ENCODE measurements at regions not wholly inside any gene's neighbourhood (a gene's known extent, or its start where the extent isn't known, plus 50 kb on each side); places are given as distances from the start of the nearest gene placed in this dataset.
A peak's percentile ranks its signal among the peaks of the same experiment; 100 is the strongest.

DNA sequence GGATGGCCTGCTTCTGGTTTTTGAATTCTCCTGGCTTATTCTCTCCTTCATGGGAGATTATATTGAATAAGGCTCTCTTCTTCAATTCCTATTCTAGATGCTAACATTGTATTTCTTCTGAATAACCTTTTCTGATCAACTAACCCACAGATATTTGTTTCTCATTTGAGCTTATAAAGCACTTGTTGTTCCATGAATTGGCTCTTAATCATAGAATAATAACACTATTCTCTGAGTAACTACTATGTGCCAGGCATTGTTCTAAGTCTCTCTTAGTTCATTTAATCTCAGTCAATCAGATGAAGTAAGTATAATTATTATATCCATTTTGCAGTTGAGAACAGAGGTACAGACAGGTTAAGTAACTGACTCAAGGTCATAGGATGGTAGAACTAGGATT, 136.3 kb upstream of the MLIP start:
- DNase-seq = no peak

- DNase-seq = no peak
These were observed 135.2 kb upstream of the MLIP start for GRCh38 chr6:53975941-53976615.

- DNase-seq = no peak
These were observed 133.7 kb upstream of the MLIP start for GRCh38 chr6:53977551-53977950.

GRCh38 chr6:53979468-53980067, 131.7 kb upstream of the MLIP start:
- peak in 1 of 2 experiments; percentile 5 for DNase-seq

- no peak for DNase-seq
These were observed 128.7 kb upstream of the MLIP start for GRCh38 chr6:53982366-53983050.

GRCh38 chr6:53983301-53983700, 127.9 kb upstream of the MLIP start:
- DNase-seq = no peak

GRCh38 chr6:53984163-53984562, 127.1 kb upstream of the MLIP start:
- no peak for DNase-seq

DNA sequence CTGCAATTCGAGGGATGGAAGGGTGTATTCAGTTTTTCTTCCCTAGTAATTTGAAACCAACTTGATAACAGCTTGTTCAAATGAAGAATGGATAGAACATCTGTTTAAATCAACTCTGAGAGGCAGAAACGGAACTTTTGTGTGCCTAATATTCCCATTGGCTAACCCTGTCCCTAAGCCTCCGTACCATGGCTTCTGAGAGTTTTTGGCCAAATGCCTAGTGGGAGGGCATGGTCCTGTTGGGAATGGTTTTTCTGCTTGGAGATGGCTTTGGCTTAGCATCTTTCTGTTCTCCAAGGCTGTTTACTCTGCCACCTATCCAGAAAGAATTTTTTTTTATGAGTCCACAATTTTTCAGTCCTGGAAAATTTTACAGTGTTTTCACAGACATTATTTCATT, 126.7 kb upstream of the MLIP start:
- DNase-seq = no peak

- DNase-seq = no peak
These were observed 125.9 kb upstream of the MLIP start for GRCh38 chr6:53985366-53985765.

GRCh38 chr6:53986165-53986720, 125.0 kb upstream of the MLIP start:
- DNase-seq = peak; percentile 21 to 52

- DNase-seq = peak in 1 of 2 experiments; percentile 11
These were observed 124.3 kb upstream of the MLIP start for GRCh38 chr6:53986721-53987521.

DNA sequence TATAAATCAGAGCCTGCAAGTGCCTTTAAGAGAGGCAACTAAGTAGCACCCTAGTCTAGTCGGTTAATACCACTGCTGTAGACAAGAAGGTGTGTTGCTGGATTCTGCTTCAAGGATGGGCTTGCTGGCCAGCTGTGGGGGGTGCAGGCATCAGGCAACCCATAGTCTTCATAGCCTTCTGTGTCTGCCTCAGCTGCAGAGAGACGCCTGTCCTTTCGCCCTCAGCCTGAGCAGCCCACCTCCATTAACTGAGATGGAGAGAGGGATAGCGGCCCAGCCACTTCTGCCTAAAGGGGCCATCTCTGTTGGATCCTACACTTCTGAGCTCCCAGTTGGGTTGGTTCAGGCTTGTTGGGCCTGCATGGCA, 123.7 kb upstream of the MLIP start:
- DNase-seq = no peak

DNA sequence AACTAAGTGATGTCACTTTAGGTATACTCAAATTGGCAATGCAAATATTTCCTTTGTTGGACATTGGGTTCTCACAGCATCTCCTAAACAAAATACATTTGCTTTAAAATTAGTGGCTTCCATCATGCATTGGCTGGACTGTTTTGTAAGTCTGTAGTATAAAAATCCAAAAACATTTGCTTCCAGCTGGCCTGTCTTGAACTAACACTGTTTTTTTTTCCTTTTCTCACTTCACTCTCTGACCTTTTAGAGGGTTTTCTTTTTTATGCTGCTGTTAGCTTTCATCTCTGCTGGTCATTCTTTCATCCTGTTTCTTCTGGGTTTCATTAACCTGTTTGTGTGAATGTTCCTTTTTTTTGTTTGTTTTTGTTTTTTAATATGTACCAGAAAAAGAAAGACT, 121.7 kb upstream of the MLIP start:
- DNase-seq = no peak

- no peak for DNase-seq
These were observed 118.7 kb upstream of the MLIP start for GRCh38 chr6:53992522-53992921.

DNA sequence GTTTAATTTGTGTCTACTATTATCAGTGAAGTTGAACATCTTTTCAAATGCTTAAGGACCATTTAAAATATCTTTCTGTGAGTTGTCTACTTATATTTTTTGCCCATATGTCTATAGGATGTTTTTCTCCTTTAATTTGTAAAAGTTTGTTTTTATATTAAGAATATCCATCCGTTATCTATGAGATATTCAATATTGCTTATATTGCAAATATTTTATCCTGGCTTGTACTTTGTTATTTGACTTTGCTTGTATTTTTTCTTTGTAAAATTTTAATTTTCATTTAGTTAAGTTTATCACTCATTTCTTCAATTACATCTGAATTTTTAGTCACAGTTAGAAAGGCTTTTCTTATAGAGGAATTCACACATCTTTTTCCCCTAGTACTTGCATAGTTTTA, 117.0 kb upstream of the MLIP start:
- no peak for DNase-seq

DNA sequence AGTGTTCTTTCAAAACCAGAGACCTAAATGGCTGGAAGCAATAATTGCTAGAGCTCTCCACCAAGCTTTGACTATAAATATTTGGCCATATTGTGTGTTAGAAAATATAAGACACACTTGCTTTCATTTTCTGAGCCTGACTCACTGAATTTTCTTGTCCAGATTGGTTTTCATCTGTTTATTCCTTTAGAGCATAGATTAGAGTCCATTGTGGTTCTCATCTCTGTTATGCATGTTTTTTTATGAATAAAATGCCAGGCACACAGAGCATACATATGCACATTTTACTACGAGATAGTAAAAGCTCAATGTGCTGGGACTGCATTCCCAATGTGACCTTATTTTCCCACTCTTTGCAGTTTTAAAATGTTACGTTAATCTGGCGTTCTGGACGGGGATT, 115.3 kb upstream of the MLIP start:
- no peak for DNase-seq

DNA sequence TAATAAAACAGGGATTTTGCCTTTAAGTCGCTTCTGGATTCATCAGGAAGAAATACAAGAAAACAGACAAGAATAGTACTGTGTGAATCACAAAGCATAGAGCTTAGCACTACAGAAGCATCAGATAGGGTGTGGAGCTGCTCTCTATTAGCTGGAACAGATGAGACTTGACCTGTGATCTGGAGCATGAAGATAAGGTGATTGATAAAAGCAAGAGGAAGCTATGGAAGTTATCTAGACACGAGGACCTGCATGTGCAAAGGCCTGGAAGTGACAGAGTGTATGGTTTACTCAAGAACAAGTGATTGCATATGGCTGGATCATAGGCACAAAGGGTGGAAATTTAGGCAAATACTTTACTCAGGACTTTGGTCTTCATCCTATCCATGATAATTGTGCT, 112.9 kb upstream of the MLIP start:
- no peak for DNase-seq

- no peak for DNase-seq
These were observed 112.0 kb upstream of the MLIP start for GRCh38 chr6:53999088-53999755.

- no peak for DNase-seq
These were observed 109.1 kb upstream of the MLIP start for GRCh38 chr6:54002116-54002515.

GRCh38 chr6:54003316-54003715, 107.9 kb upstream of the MLIP start:
- no peak for DNase-seq

DNA sequence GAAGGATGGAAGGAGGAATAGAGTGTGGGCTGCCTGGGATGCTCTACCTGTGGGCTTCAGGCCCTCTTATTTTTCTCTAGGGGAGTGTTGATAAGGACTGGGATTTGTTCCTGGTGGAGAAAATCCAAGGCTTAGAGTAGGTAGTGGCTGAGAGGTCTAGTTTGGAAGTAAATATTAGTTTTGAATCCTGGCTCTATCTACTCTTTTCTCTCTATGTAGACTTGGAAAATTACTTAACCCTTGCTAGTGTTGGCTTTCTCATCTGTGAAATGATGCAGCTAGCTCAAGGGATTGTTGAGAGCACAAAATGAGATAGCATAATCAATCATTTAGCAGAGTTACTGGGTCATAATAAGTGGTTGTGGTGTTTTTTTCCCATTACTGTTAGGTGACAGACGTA, 102.7 kb upstream of the MLIP start:
- DNase-seq = no peak

DNA sequence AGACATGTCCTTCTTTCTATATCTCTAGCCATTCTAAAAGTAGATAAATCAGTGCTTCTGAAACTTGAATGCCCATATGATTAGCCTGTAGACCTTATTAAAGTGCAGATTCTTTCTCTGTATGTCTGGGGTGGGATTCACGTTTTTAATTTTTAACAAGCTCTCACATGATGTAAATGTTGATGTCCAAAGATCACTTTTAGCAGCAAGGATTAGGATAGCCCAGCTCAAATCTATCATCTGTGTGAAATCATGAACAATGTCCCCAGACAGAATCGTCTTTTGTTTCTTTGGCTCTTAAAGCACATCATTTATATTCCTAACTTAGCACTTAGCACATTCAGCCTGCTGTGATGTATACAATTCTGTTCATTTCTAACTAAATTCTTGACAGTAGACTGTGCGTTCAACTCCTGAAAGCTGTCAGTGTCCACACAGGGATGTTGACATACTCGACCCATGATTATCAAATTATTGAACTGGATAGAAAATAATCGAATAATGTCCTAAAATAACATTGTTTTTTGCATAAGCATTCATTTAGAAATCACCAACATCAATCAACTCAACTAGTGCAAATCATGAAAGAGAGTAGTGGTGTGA, 102.1 kb upstream of the MLIP start:
- no peak for DNase-seq
